ENCODE measurements at regions not wholly inside any gene's neighbourhood (a gene's known extent, or its start where the extent isn't known, plus 50 kb on each side); places are given as distances from the start of the nearest gene placed in this dataset.

GRCh38 chr11:131121426-131122333, 205.4 kb upstream of the SNX19 start:
- no peak for DNase-seq

GRCh38 chr11:131122448-131122847, 206.2 kb upstream of the SNX19 start:
- DNase-seq (no peak), ATAC-seq (no peak)

More at GRCh38 chr11:131121426-131122333, 205.4 kb upstream of the SNX19 start:
- ATAC-seq = no peak

- no peak for DNase-seq
- no peak for ATAC-seq
These were observed 213.2 kb upstream of the SNX19 start for GRCh38 chr11:131129474-131129873.

GRCh38 chr11:131135611-131136010, 219.3 kb upstream of the SNX19 start:
- DNase-seq (no peak), ATAC-seq (no peak)

GRCh38 chr11:131136486-131136885, 220.2 kb upstream of the SNX19 start:
- DNase-seq = no peak
- ATAC-seq = no peak

GRCh38 chr11:131137046-131137445, 220.8 kb upstream of the SNX19 start:
- no peak for ATAC-seq
- DNase-seq = no peak

- DNase-seq (no peak), ATAC-seq (no peak)
These were observed 222.5 kb upstream of the SNX19 start for GRCh38 chr11:131138731-131139130.

- no peak for ATAC-seq
These were observed 224.6 kb upstream of the NTM start for GRCh38 chr11:131145791-131146190.

GRCh38 chr11:131146827-131147490, 223.5 kb upstream of the NTM start:
- DNase-seq (no peak), ATAC-seq (no peak)

More at GRCh38 chr11:131145791-131146190, 224.6 kb upstream of the NTM start:
- no peak for DNase-seq

- no peak for ATAC-seq
- no peak for DNase-seq
These were observed 216.1 kb upstream of the NTM start for GRCh38 chr11:131154351-131154750.

GRCh38 chr11:131157678-131158077, 212.7 kb upstream of the NTM start:
- DNase-seq = no peak
- ATAC-seq = no peak

GRCh38 chr11:131160846-131161245, 209.6 kb upstream of the NTM start:
- DNase-seq (no peak), ATAC-seq (no peak)

- DNase-seq = no peak
- ATAC-seq = no peak
These were observed 206.8 kb upstream of the NTM start for GRCh38 chr11:131163613-131164012.

GRCh38 chr11:131165036-131165435, 205.4 kb upstream of the NTM start:
- ATAC-seq (no peak), DNase-seq (no peak)

GRCh38 chr11:131168839-131169713, 201.3 kb upstream of the NTM start:
- ATAC-seq (no peak), DNase-seq (no peak)

GRCh38 chr11:131172011-131172410, 198.4 kb upstream of the NTM start:
- no peak for DNase-seq

GRCh38 chr11:131178020-131178419, 192.4 kb upstream of the NTM start:
- DNase-seq (no peak), ATAC-seq (no peak)

More at GRCh38 chr11:131172011-131172410, 198.4 kb upstream of the NTM start:
- no peak for ATAC-seq

GRCh38 chr11:131178596-131178995, 191.8 kb upstream of the NTM start:
- ATAC-seq = no peak
- DNase-seq = no peak

- ATAC-seq = no peak
- DNase-seq = no peak
These were observed 190.6 kb upstream of the NTM start for GRCh38 chr11:131179836-131180235.

- ATAC-seq (no peak), DNase-seq (no peak)
These were observed 184.5 kb upstream of the NTM start for GRCh38 chr11:131185915-131186314.

GRCh38 chr11:131186629-131187101, 183.8 kb upstream of the NTM start:
- ATAC-seq (peak; percentile 42), DNase-seq (peak; percentile 8)

GRCh38 chr11:131190446-131190845, 180.0 kb upstream of the NTM start:
- ATAC-seq = no peak
- no peak for DNase-seq
